Brain microvascular endothelial cell (primary cell): ENCODE measurements at regions not wholly inside any gene's neighbourhood (a gene's known extent, or its start where the extent isn't known, plus 50 kb on each side); places are given as distances from the start of the nearest gene placed in this dataset.

ENCODE experiments used
- DNase-seq: peaks from one replicate; pipeline ENCODE4 v3.0.0-alpha.2; 2020
- H3K27ac ChIP-seq: fragments of 250-450 bp; sonication (Bioruptor Pico); 2 replicates; pipeline ENCODE4 v1.5.1; 2020; ENCODE audit warnings: mild to moderate bottlenecking, moderate library complexity
- H3K27me3 ChIP-seq: fragments of 250-450 bp; sonication (Bioruptor Pico); replicated peaks from 2 replicates; pipeline ENCODE4 v1.5.1; 2020; ENCODE audit warnings: mild to moderate bottlenecking
- H3K36me3 ChIP-seq: fragments of 250-450 bp; sonication (Bioruptor Pico); replicated peaks from 2 replicates; pipeline ENCODE4 v1.5.1; 2020; ENCODE audit warnings: mild to moderate bottlenecking
- H3K4me3 ChIP-seq: 2 replicates; pipeline ENCODE4 v1.5.1; 2011; ENCODE audit warnings: low read depth, mild to moderate bottlenecking, control low read depth, low read length, moderate library complexity
- in situ Hi-C: cut with HindIII; loops from 2 replicates; pipeline ENCODE4 v1.10.0; 2017; ENCODE audit warnings: low sequenced_read_pairs, low pct_ligation_motif_present
- TF ChIP-seq, protein P1 (sequence below): IDR thresholded peaks from 2 replicates; pipeline ENCODE4 v1.5.1; 2011; ENCODE audit warnings: low read depth, mild to moderate bottlenecking, moderate library complexity, low read length, control low read depth, inconsistent platforms; ENCODE audit errors: missing control alignments

DNA sequence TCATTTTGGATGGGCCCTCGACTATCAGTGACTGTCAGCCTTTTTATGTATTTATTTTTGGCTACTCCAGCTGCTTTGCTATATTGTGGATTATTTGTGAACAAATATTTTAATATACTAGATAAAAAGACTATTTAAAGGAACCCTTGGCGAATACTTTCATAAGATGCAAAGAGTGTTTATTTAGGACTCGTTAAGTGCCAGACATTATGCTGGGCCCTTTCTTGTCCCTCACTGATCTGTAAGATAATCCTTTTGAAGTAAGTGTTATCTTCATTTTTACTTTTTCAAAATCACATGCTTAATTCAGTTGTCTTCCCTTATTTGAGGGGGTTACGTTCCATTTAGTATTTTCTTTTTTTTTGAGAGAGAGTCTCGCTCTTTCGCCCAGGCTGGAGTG is 376.8 kb upstream of the C2CD4B start:
- no peak for DNase-seq
- in situ Hi-C loops: no loop called here

DNA sequence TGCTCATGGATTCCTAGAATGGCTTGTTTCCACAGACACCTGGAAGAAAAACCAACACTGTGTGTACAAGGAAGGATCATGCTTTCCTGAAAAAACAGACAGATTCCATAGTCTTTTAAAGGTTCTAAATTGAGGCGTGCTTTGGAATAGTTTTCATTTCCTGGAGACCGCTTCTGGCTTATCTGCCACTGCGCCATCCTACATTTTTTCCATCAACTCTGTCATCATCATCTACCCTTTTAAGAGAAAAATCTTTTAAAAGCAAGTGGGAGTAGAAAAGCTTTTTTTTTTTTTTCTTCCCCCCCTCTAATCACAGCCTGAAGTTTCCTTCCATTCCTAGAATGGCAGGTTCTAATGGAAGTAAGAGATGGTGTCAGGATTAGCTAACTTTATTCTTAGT is 379.4 kb upstream of the C2CD4B start:
- TF ChIP-seq, protein P1, sequence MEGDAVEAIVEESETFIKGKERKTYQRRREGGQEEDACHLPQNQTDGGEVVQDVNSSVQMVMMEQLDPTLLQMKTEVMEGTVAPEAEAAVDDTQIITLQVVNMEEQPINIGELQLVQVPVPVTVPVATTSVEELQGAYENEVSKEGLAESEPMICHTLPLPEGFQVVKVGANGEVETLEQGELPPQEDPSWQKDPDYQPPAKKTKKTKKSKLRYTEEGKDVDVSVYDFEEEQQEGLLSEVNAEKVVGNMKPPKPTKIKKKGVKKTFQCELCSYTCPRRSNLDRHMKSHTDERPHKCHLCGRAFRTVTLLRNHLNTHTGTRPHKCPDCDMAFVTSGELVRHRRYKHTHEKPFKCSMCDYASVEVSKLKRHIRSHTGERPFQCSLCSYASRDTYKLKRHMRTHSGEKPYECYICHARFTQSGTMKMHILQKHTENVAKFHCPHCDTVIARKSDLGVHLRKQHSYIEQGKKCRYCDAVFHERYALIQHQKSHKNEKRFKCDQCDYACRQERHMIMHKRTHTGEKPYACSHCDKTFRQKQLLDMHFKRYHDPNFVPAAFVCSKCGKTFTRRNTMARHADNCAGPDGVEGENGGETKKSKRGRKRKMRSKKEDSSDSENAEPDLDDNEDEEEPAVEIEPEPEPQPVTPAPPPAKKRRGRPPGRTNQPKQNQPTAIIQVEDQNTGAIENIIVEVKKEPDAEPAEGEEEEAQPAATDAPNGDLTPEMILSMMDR: no peak
- Histone ChIP-seq H3K4me3 (no peak overlapping the region), H3K27ac (no peak overlapping the region), H3K27me3 (no peaks in the 10 kb centered on the region), H3K36me3 (no peaks in the 10 kb centered on the region)
- in situ Hi-C loops: no loop called here
- no peak for DNase-seq

More for the DNA sequence above, 376.8 kb upstream of the C2CD4B start:
- Histone ChIP-seq H3K4me3 (no peak overlapping the region), H3K27me3 (no peaks in the 10 kb centered on the region), H3K36me3 (no peaks in the 10 kb centered on the region), H3K27ac (no peak overlapping the region)
- TF ChIP-seq, protein P1: no peak

DNA sequence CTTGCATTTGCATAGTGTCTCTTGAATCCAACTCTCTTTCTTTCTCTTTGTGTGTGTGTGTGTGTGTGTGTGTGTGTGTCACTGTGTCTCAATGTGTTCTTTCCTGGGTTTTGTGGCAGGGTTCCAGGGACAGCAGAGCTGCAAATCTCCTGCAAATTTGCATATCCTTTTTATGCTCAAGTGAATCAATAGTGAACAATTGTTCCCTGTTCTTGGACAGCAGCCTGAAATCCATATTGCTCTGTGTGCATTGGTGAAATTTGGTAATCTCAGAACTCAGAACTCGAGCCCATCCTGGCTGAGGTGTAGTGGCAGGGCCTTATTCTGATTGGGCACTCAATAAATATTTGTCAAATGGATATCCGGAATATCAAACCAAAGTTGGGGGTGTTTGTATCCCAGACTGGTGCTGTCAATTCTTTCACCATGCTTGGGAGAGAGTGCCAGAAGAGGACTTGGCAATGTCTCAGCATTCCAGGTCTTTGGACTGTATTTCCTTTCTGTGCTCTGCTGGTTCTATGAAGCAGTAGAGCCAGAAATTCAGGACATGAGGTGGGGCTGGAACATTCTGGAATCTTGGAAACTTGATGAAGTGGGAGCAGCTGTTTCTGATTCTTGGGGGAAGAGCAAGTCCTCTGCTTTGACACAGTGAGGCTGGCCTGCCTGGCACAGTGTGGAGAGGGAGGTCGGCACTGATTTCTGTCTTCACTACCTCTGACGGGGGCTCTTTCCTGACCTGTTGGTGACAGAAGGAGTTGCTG is 380.6 kb upstream of the C2CD4B start:
- TF ChIP-seq, protein P1: no peak
- Histone ChIP-seq H3K36me3 (no peaks in the 10 kb centered on the region), H3K27ac (no peak overlapping the region), H3K27me3 (no peaks in the 10 kb centered on the region), H3K4me3 (no peak overlapping the region)
- DNase-seq: no peak
- in situ Hi-C loops: no loop called here

DNA sequence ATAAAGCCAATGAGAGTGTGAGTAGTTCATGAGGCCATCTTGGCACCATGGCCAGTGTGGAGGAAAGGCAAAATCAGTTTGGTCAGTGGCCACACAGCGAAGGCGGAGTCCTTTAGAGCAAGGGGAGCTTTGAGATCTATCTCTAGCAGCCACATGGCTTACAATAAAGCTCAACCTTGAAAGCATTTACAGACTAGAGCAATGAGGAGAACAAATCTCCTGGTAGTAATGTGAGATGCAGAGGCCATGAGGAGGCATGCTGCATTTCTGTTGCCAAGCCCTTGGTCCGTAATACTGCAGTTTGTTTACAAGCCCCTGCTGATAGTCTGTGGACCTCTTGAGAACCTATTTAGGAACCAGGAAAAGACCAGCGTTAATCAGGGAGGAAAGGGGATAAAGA is 381.5 kb upstream of the C2CD4B start:
- H3K4me3 ChIP-seq: no peak overlapping the region
- no peaks in the 10 kb centered on the region for H3K27me3 ChIP-seq
- no peak for DNase-seq
- TF ChIP-seq, protein P1: no peak
- in situ Hi-C loops: no loop called here
- no peaks in the 10 kb centered on the region for H3K36me3 ChIP-seq
- no peak overlapping the region for H3K27ac ChIP-seq

DNA sequence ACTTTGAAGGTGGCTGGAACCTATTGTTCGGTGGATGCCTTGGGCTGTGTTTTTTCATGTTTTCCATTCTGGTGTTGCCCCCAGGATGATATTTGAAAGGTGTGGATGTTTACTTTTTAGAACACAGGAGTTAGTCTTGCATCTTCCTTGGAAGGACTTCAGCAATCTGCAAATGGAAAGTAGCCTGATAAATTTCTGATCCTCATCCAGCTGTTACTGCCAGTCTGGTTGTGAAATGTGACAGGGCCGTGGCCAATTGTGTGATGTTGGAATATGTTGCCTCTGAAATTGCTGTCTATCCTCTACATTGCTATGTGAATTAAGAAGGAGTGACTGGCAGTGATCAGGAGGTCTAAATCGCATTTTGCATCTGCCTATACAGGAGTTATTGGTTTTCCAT is 382.5 kb upstream of the C2CD4B start:
- H3K27me3 ChIP-seq: no peaks in the 10 kb centered on the region
- no peak overlapping the region for H3K4me3 ChIP-seq
- H3K27ac ChIP-seq: no peak overlapping the region
- in situ Hi-C loops: no loop called here
- no peak for DNase-seq
- H3K36me3 ChIP-seq: no peaks in the 10 kb centered on the region
- TF ChIP-seq, protein P1: no peak

DNA sequence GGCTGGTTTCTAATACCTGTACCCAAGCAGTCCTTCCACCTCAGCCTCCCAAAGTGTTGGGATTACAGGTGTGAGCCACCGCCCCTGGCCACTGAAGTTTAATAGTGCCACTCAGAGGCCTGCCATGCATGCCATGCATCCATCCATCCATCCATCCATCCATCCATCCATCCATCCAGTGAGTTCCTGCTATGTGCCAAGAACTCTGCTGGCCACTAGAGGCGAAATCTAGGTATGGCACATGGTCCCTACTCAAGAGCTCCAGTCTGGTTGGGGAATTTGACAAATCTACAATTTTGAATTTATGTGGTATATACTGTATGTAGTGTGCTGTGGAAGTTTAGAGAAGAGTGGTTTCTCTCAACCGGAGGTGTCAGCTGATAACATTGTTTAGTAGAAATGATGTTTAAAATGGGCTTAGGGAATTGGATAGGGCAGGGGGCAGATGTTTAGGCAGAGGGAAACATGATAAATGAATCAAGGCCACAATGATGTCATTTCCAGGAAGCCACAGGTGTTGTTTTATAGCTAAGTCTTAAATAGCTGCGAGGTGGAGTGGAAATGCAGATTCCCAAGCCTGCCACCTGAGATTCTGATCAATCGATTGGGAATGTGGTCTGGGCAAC is 384.4 kb upstream of the C2CD4B start:
- H3K27ac ChIP-seq: no peak overlapping the region
- H3K4me3 ChIP-seq: no peak overlapping the region
- no peaks in the 10 kb centered on the region for H3K36me3 ChIP-seq
- in situ Hi-C loops: no loop called here
- no peaks in the 10 kb centered on the region for H3K27me3 ChIP-seq
- TF ChIP-seq, protein P1: peak; percentile 81
- DNase-seq: peak; percentile 53
